WTC11 (cell line): ENCODE measurements at regions not wholly inside any gene's neighbourhood (a gene's known extent, or its start where the extent isn't known, plus 50 kb on each side); places are given as distances from the start of the nearest gene placed in this dataset.

Experiments
- ATAC-seq: fragments of 200-7000 bp; cut with Tn5 transposase; 2 replicates; pipeline ENCODE4 v1.10.0; 2021; ENCODE audit warnings: mild to moderate bottlenecking, moderate library complexity
- CTCF ChIA-PET: fragments of 300-600 bp; sonication (Branson Sonifier 250); formaldehyde crosslinking; loops from one replicate; lab custom pipeline; 2021; ENCODE audit warnings: antibody characterized with exemption; lab: Charles Lee
- POLR2A ChIA-PET: fragments of 350-600 bp; sonication (Branson Sonifier 250); formaldehyde crosslinking; loops from one replicate; lab custom pipeline; 2021; ENCODE audit warnings: antibody characterized with exemption; lab: Charles Lee
- DNase-seq: peaks from one replicate; pipeline ENCODE4 v3.0.0; 2021; ENCODE audit warnings: low spot score
- H3K27ac Mint-ChIP-seq: 2 replicates; pipeline ENCODE4 v1.8.0; 2021; ENCODE audit warnings: mixed read lengths
- H3K27me3 Mint-ChIP-seq: 2 replicates; pipeline ENCODE4 v1.8.0; 2021; ENCODE audit warnings: low read depth, mild to moderate bottlenecking, moderate library complexity, mixed read lengths
- H3K36me3 Mint-ChIP-seq: 2 replicates; pipeline ENCODE4 v1.8.0; 2021; ENCODE audit warnings: mixed read lengths
- H3K4me1 Mint-ChIP-seq: 2 replicates; pipeline ENCODE4 v1.8.0; 2022; ENCODE audit warnings: mixed read lengths
- H3K4me3 Mint-ChIP-seq: 2 replicates; pipeline ENCODE4 v1.8.0; 2021; ENCODE audit warnings: mild to moderate bottlenecking, moderate library complexity, mixed read lengths
- H3K9me3 Mint-ChIP-seq: 2 replicates; pipeline ENCODE4 v1.8.0; 2021; ENCODE audit warnings: mixed read lengths
- AFF4 ChIP-seq: sonication (generic); formaldehyde crosslinking; IDR thresholded peaks from 2 replicates; pipeline ENCODE4 v1.8.1; 2023; ENCODE audit warnings: mild to moderate bottlenecking, missing genetic modification reagents, borderline replicate concordance
- ATF1 ChIP-seq: sonication (generic); formaldehyde crosslinking; IDR thresholded peaks from 2 replicates; pipeline ENCODE4 v1.8.1; 2023; ENCODE audit warnings: mild to moderate bottlenecking, moderate library complexity, missing genetic modification reagents
- ATF2 ChIP-seq: sonication (generic); formaldehyde crosslinking; IDR thresholded peaks from 2 replicates; pipeline ENCODE4 v1.8.1; 2022; ENCODE audit warnings: low read depth, missing genetic modification reagents, borderline replicate concordance
- ESRRA ChIP-seq: sonication (generic); formaldehyde crosslinking; IDR thresholded peaks from 2 replicates; pipeline ENCODE4 v1.8.1; 2022; ENCODE audit warnings: mild to moderate bottlenecking, missing genetic modification reagents, borderline replicate concordance
- FOXJ3 ChIP-seq: sonication (generic); formaldehyde crosslinking; IDR thresholded peaks from 2 replicates; pipeline ENCODE4 v1.9.0; 2021; ENCODE audit warnings: missing genetic modification reagents, mild to moderate bottlenecking, borderline replicate concordance
- HMGA2 ChIP-seq: fragments of 250-450 bp; sonication (Bioruptor Pico); IDR thresholded peaks from 2 replicates; pipeline ENCODE4 v1.4.0; 2021; ENCODE audit warnings: mild to moderate bottlenecking, moderate library complexity
- IRF2 ChIP-seq: sonication (generic); formaldehyde crosslinking; IDR thresholded peaks from 2 replicates; pipeline ENCODE4 v1.8.0; 2022; ENCODE audit warnings: low read depth, missing genetic modification reagents, borderline replicate concordance
- JAZF1 ChIP-seq: fragments of 250-450 bp; sonication (Bioruptor Pico); IDR thresholded peaks from 2 replicates; pipeline ENCODE4 v1.9.0; 2021; ENCODE audit warnings: moderate library complexity, mild to moderate bottlenecking, inconsistent platforms
- MXD4 ChIP-seq: fragments of 250-450 bp; sonication (Bioruptor Pico); IDR thresholded peaks from 2 replicates; pipeline ENCODE4 v1.8.0; 2021; ENCODE audit warnings: mild to moderate bottlenecking, moderate library complexity, borderline replicate concordance
- ZNF416 ChIP-seq: fragments of 250-450 bp; sonication (Bioruptor Pico); IDR thresholded peaks from 2 replicates; pipeline ENCODE4 v1.9.0; 2021; ENCODE audit warnings: mild to moderate bottlenecking, inconsistent platforms
- ZSCAN18 ChIP-seq: fragments of 250-450 bp; sonication (Bioruptor Pico); IDR thresholded peaks from 2 replicates; pipeline ENCODE4 v2.1.2; 2022; ENCODE audit warnings: mild to moderate bottlenecking, moderate library complexity
- TF ChIP-seq, protein P1 (sequence below): sonication (generic); formaldehyde crosslinking; IDR thresholded peaks from 2 replicates; pipeline ENCODE4 v1.8.0; 2022; ENCODE audit warnings: mild to moderate bottlenecking, missing genetic modification reagents
- TF ChIP-seq, protein P2 (sequence below): sonication (generic); formaldehyde crosslinking; IDR thresholded peaks from 2 replicates; pipeline ENCODE4 v1.8.0; 2022; ENCODE audit warnings: mild to moderate bottlenecking, missing genetic modification reagents
- TF ChIP-seq, protein P3 (sequence below): sonication (generic); formaldehyde crosslinking; conservative IDR thresholded peaks from 2 replicates; pipeline ENCODE4 v1.8.1; 2022; ENCODE audit warnings: mild to moderate bottlenecking, missing genetic modification reagents
- TF ChIP-seq, protein P4 (sequence below): sonication (generic); formaldehyde crosslinking; IDR thresholded peaks from 2 replicates; pipeline ENCODE4 v1.8.1; 2023; ENCODE audit warnings: mild to moderate bottlenecking, missing genetic modification reagents
- TF ChIP-seq, protein P5 (sequence below): sonication (generic); formaldehyde crosslinking; IDR thresholded peaks from 2 replicates; pipeline ENCODE4 v1.8.1; 2022; ENCODE audit warnings: missing genetic modification reagents, borderline replicate concordance

DNA sequence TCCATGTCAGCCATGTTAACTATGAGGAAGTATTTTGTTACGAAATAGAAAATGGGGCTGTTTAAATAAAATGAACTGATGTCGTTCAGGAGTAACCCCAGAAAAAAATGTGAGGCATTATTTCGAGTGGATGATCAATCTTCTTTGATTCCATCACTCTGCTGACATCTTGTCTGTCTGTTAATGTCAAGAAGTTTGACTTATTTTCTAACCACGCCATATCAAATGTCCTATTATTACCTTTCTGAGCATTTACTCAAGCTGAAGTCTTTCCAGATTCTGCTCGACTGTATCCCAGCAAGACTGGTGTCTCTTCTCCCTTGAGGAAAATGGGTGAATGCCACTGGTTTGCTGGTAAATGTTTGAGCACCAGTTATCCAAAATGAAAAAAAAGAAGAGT is 672.9 kb upstream of the SOX11 start (continued):
- TF ChIP-seq AFF4 (CRISPR knock-in tag) (no peak), ESRRA (CRISPR knock-in tag) (no peak)

DNA sequence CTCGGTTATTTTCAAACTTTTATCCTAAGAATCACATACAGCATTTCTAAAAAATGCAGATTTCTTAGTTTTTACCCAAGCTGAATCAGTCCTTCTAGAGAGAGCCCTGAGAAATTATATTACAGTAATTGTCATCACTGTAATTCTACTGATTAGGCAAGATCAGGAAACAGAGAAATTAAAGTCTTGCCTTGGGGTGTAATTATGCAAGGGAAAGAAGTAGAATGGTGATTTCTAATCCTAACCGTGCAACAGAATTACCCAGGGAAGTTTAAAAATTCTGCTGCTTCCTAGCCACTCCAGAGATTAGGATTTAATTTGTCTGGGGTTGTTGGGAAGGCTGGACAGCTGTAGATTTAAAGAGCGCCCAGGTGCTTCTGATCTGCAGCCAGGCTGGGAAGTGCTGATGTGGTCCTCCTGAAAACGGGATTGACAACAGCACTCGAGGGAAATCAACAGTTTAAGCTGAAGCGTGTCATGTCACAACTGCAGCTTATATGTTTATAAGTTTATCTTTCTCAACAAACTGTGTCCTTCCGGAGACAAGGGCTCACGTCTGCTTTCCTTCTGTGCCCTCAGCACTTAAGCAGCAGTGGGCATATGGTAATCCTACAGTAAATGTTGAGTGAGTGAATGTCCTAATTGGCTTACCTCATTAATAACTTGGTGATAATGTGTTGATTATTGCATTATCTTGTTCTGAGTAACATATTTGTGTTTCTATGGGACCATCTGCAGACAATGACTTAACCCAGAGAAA is 671.9 kb upstream of the SOX11 start:
- DNase-seq (no peak), ATAC-seq (no peak)
- Mint-ChIP-seq H3K27ac (no peak overlapping the region), H3K4me1 (no peaks in the 10 kb centered on the region), H3K27me3 (peaks cover 13% of the 10 kb centered on the region), H3K4me3 (no peak overlapping the region), H3K9me3 (peaks cover 80% of the 10 kb centered on the region), H3K36me3 (peaks cover 80% of the 10 kb centered on the region)
- CTCF ChIA-PET: no interaction called here
- POLR2A ChIA-PET: no interaction called here
- no peak for TF ChIP-seq AFF4 (CRISPR knock-in tag)
- TF ChIP-seq, protein P1, sequence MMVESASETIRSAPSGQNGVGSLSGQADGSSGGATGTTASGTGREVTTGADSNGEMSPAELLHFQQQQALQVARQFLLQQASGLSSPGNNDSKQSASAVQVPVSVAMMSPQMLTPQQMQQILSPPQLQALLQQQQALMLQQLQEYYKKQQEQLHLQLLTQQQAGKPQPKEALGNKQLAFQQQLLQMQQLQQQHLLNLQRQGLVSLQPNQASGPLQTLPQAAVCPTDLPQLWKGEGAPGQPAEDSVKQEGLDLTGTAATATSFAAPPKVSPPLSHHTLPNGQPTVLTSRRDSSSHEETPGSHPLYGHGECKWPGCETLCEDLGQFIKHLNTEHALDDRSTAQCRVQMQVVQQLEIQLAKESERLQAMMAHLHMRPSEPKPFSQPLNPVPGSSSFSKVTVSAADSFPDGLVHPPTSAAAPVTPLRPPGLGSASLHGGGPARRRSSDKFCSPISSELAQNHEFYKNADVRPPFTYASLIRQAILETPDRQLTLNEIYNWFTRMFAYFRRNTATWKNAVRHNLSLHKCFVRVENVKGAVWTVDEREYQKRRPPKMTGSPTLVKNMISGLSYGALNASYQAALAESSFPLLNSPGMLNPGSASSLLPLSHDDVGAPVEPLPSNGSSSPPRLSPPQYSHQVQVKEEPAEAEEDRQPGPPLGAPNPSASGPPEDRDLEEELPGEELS (CRISPR knock-in tag): no peak
- TF ChIP-seq, protein P2, sequence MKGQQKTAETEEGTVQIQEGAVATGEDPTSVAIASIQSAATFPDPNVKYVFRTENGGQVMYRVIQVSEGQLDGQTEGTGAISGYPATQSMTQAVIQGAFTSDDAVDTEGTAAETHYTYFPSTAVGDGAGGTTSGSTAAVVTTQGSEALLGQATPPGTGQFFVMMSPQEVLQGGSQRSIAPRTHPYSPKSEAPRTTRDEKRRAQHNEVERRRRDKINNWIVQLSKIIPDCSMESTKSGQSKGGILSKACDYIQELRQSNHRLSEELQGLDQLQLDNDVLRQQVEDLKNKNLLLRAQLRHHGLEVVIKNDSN: no peak
- TF ChIP-seq ESRRA (CRISPR knock-in tag): no peak
- TF ChIP-seq, protein P3, sequence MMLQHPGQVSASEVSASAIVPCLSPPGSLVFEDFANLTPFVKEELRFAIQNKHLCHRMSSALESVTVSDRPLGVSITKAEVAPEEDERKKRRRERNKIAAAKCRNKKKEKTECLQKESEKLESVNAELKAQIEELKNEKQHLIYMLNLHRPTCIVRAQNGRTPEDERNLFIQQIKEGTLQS: no peak
- TF ChIP-seq ZSCAN18 (CRISPR knock-in tag): no peak
- TF ChIP-seq ZNF416 (CRISPR knock-in tag): no peak
- TF ChIP-seq HMGA2 (CRISPR knock-in tag): no peak
- no peak for TF ChIP-seq IRF2
- TF ChIP-seq FOXJ3 (CRISPR knock-in tag): no peak
- TF ChIP-seq, protein P4, sequence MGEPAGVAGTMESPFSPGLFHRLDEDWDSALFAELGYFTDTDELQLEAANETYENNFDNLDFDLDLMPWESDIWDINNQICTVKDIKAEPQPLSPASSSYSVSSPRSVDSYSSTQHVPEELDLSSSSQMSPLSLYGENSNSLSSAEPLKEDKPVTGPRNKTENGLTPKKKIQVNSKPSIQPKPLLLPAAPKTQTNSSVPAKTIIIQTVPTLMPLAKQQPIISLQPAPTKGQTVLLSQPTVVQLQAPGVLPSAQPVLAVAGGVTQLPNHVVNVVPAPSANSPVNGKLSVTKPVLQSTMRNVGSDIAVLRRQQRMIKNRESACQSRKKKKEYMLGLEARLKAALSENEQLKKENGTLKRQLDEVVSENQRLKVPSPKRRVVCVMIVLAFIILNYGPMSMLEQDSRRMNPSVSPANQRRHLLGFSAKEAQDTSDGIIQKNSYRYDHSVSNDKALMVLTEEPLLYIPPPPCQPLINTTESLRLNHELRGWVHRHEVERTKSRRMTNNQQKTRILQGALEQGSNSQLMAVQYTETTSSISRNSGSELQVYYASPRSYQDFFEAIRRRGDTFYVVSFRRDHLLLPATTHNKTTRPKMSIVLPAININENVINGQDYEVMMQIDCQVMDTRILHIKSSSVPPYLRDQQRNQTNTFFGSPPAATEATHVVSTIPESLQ (CRISPR knock-in tag): no peak
- TF ChIP-seq ATF1 (CRISPR knock-in tag): no peak
- no peak for TF ChIP-seq MXD4 (CRISPR knock-in tag)
- TF ChIP-seq, protein P5, sequence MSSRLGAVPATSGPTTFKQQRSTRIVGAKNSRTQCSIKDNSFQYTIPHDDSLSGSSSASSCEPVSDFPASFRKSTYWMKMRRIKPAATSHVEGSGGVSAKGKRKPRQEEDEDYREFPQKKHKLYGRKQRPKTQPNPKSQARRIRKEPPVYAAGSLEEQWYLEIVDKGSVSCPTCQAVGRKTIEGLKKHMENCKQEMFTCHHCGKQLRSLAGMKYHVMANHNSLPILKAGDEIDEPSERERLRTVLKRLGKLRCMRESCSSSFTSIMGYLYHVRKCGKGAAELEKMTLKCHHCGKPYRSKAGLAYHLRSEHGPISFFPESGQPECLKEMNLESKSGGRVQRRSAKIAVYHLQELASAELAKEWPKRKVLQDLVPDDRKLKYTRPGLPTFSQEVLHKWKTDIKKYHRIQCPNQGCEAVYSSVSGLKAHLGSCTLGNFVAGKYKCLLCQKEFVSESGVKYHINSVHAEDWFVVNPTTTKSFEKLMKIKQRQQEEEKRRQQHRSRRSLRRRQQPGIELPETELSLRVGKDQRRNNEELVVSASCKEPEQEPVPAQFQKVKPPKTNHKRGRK (CRISPR knock-in tag): no peak
- TF ChIP-seq JAZF1 (CRISPR knock-in tag): no peak
- TF ChIP-seq ATF2 (CRISPR knock-in tag): no peak
